Mesothelial cell of epicardium (in vitro differentiated cells): ENCODE measurements at regions not wholly inside any gene's neighbourhood (a gene's known extent, or its start where the extent isn't known, plus 50 kb on each side); places are given as distances from the start of the nearest gene placed in this dataset.

Experiments used
- DNase-seq, 2 experiments: peaks; one replicate each; pipeline ENCODE4 v3.0.0; 2021; ENCODE audit warnings: low spot score in 2 of 2; ENCODE audit not compliant: unreplicated experiment in 2 of 2
- H3K27ac Mint-ChIP-seq: 2 replicates; pipeline ENCODE4 v1.8.0; 2021; ENCODE audit warnings: mixed read lengths
- H3K27me3 Mint-ChIP-seq: 2 replicates; pipeline ENCODE4 v1.8.0; 2021; ENCODE audit warnings: low read depth, mixed read lengths
- H3K36me3 Mint-ChIP-seq: 2 replicates; pipeline ENCODE4 v1.8.0; 2021; ENCODE audit warnings: mixed read lengths
- H3K4me1 Mint-ChIP-seq: 2 replicates; pipeline ENCODE4 v1.8.0; 2021; ENCODE audit warnings: mixed read lengths
- H3K4me3 Mint-ChIP-seq: 2 replicates; pipeline ENCODE4 v1.8.0; 2021; ENCODE audit warnings: mild to moderate bottlenecking, moderate library complexity, mixed read lengths
- H3K9me3 Mint-ChIP-seq: 2 replicates; pipeline ENCODE4 v1.8.0; 2021; ENCODE audit warnings: mixed read lengths
- TF ChIP-seq, protein P1 (sequence below): fragments of 200-600 bp; sonication (generic); IDR thresholded peaks from one replicate; pipeline ENCODE4 v1.5.0; 2021; ENCODE audit warnings: antibody characterized with exemption; ENCODE audit not compliant: unreplicated experiment

DNA sequence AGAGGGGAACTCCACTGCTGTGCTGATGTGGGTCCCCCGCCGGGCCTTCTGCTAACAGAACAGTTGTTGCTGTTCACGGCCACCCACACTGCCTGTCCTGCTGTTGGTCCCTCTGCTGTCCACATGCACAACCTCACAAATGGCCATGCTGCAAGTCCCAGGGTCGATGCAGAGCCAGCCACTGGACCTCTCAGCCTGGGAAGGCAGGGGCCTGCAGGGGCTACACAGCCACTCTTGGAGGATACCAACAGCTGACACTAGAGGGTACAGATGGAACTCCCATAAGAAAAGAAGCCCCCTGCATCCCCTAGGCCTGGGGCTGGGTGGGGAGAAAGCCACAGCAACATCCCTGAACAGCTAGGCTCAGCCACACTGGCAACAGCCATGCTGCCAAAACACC, 104.4 kb upstream of the IQSEC1 start:
- Mint-ChIP-seq H3K4me1 (no peaks in the 10 kb centered on the region), H3K4me3 (no peak overlapping the region)

DNA sequence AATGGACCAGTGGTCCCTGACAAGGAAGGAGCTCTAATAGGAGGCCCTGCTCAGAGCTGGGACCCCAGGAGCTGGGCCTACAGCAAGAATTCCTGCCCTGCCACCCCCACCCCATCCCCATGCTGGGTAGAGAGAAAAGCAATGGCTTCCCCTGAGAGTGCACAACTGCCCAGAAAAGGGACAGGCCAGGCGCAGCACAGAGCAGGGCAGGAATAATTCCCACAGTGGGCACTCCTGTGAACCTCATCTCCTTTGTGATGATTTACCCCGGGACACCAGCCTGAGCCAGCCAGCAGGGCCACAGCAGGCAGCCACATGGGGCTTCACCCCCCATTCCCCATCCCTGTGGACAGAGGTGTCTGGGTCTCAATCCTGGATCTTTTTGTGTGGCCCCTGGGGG, 104.0 kb upstream of the IQSEC1 start:
- Mint-ChIP-seq H3K27me3 (peaks cover 3% of the 10 kb centered on the region), H3K9me3 (peaks cover 26% of the 10 kb centered on the region), H3K36me3 (peaks cover 4% of the 10 kb centered on the region), H3K4me3 (no peak overlapping the region), H3K4me1 (no peaks in the 10 kb centered on the region), H3K27ac (no peak overlapping the region)
- TF ChIP-seq, protein P1, sequence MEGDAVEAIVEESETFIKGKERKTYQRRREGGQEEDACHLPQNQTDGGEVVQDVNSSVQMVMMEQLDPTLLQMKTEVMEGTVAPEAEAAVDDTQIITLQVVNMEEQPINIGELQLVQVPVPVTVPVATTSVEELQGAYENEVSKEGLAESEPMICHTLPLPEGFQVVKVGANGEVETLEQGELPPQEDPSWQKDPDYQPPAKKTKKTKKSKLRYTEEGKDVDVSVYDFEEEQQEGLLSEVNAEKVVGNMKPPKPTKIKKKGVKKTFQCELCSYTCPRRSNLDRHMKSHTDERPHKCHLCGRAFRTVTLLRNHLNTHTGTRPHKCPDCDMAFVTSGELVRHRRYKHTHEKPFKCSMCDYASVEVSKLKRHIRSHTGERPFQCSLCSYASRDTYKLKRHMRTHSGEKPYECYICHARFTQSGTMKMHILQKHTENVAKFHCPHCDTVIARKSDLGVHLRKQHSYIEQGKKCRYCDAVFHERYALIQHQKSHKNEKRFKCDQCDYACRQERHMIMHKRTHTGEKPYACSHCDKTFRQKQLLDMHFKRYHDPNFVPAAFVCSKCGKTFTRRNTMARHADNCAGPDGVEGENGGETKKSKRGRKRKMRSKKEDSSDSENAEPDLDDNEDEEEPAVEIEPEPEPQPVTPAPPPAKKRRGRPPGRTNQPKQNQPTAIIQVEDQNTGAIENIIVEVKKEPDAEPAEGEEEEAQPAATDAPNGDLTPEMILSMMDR = no peak
- no peak for DNase-seq

More for the DNA sequence above, 104.4 kb upstream of the IQSEC1 start:
- DNase-seq = no peak
- Mint-ChIP-seq H3K27ac (no peak overlapping the region), H3K27me3 (peaks cover 3% of the 10 kb centered on the region), H3K9me3 (peaks cover 28% of the 10 kb centered on the region), H3K36me3 (peaks cover 4% of the 10 kb centered on the region)
- TF ChIP-seq, protein P1 = no peak

DNA sequence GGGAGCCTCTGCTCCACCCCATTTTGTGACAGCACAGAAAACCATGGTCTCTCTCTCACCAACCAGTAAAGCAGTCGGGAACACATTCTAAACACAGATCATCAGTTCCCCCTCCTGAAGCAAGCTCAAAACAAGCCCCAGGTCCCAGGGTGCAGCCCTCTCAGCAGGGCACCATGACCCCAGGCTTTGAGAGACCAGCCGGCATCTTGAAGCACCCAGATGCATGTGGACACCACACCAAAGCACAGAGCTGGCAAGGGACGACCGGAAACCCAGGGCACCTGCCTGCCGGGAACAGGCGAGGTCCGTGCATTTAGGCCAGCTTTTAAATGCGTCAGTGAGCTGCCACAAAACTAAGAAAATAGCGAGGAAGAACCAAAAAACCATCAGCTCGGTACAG, 103.2 kb upstream of the IQSEC1 start:
- Mint-ChIP-seq H3K4me1 (no peaks in the 10 kb centered on the region), H3K4me3 (no peak overlapping the region), H3K9me3 (peaks cover 24% of the 10 kb centered on the region), H3K27ac (no peak overlapping the region), H3K36me3 (peaks cover 4% of the 10 kb centered on the region), H3K27me3 (peaks cover 3% of the 10 kb centered on the region)
- TF ChIP-seq, protein P1 = no peak
- no peak for DNase-seq

DNA sequence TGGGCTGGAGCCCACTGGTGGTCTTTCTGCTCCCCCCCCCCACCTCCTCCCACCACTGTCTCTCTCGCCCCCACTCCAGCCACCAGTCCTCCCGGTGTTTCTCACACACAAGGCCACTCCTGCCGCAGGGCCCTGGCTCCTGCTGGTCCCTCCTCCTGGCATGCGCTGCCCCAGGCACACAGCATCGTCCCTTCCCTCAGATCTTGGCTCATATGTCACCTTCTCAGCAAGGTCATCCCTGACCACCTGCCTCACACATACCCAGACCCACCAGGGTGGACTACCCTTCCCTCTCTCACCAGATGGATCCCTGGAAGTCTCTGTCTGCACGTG, 101.5 kb upstream of the IQSEC1 start:
- TF ChIP-seq, protein P1 = no peak
- Mint-ChIP-seq H3K27me3 (peaks cover 3% of the 10 kb centered on the region), H3K9me3 (peaks cover 15% of the 10 kb centered on the region), H3K27ac (no peak overlapping the region), H3K4me3 (no peak overlapping the region), H3K36me3 (peaks cover 4% of the 10 kb centered on the region), H3K4me1 (no peaks in the 10 kb centered on the region)
- DNase-seq = no peak

DNA sequence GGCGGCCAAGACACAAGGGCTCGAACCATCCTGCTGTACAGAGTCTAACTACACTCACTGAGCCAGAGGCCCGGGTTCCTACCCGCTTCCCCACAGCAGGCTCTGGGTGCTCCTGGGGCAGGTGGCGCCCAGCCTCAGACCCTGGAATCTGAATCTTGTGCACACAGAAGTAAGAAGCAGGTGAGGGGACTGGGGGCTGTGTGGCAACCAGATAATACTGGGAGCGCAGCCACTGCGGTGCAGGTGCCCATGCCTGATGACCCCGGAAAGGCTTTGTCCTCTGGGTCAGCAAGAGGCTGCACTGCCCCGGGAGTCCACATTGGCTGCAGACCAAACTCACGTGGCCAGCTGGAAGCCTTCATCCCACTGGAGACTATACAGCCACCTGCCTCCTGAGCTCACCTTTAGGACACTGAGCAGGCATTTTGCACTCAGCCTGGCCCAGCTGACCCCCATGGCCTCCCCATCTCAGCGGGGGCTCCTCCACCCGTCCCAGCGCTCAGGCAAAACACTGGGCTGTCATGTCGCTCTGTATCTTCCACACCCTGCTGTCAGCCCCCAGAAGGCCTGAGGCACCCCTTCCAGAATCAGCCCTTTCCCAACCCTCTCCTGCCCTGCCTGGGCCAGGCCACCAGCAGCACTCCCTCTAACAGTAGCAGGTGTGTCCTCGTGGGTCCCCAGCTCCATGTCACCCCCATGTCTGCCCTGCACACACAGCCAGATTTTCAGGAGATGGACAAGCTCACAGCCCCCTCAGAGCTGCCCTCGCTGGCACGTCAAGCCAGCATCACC, 101.0 kb upstream of the IQSEC1 start:
- TF ChIP-seq, protein P1 = no peak
- DNase-seq = no peak
- Mint-ChIP-seq H3K4me3 (no peak overlapping the region), H3K4me1 (no peaks in the 10 kb centered on the region), H3K36me3 (peaks cover 3% of the 10 kb centered on the region), H3K9me3 (peaks cover 18% of the 10 kb centered on the region), H3K27ac (no peak overlapping the region), H3K27me3 (peaks cover 8% of the 10 kb centered on the region)

DNA sequence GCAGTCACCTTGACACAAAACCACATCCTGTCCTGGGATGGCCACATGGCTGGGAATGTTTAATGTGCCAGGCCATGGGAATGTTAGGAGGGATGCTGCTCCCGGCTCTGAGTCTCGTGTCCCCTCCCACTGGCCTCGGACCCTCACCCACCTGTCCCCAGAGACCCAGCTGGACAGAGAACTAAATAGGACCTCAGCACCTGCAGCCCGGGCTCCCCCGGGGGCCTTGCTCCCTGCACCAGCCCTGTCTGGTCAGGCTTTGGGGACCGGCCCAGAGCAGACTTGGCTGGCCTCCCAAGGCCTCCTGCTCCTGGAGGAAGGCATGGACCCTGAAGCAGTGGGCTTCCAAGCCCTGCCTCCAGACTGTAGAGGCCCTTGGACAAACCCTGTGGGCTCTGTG, 100.0 kb upstream of the IQSEC1 start:
- H3K4me3 Mint-ChIP-seq = no peak overlapping the region
- no peaks in the 10 kb centered on the region for H3K4me1 Mint-ChIP-seq
- H3K27ac Mint-ChIP-seq = no peak overlapping the region
- no peaks in the 10 kb centered on the region for H3K36me3 Mint-ChIP-seq
- no peak for DNase-seq
- TF ChIP-seq, protein P1 = no peak
- peaks cover 8% of the 10 kb centered on the region for H3K9me3 Mint-ChIP-seq
- H3K27me3 Mint-ChIP-seq = peaks cover 15% of the 10 kb centered on the region
